ENCODE measurements at regions not wholly inside any gene's neighbourhood (a gene's known extent, or its start where the extent isn't known, plus 50 kb on each side); places are given as distances from the start of the nearest gene placed in this dataset.

DNA sequence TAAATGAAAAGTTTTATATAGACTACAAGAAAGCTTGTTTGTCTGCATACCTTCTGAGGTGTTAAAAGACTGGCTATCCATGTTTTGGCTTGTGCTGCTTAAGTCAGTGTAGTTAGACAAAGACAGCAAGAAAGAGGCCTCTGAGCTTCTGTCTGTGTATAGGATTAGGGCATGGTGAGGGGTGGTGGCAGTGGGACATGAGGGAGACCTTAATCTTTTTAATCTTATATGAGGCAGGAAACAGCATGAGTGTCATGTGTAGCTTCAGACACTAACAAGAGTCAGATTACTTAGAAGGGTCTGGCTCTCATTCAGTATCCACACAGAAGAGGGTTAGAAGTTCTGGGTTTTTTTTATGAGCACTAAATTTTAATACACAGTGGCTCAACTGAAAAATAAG, 213.3 kb downstream of the GABRG1 start:
- H3K9ac ChIP-seq (ENCODE audit: low read depth, low read length), result no peak overlapping the region
- H3K27me3 ChIP-seq (ENCODE audit: control insufficient read depth, insufficient read depth, low read length), result no peaks in the 10 kb centered on the region
- no peaks in the 10 kb centered on the region for H3K9me3 ChIP-seq (ENCODE audit: control insufficient read depth, insufficient read depth, low read length)

DNA sequence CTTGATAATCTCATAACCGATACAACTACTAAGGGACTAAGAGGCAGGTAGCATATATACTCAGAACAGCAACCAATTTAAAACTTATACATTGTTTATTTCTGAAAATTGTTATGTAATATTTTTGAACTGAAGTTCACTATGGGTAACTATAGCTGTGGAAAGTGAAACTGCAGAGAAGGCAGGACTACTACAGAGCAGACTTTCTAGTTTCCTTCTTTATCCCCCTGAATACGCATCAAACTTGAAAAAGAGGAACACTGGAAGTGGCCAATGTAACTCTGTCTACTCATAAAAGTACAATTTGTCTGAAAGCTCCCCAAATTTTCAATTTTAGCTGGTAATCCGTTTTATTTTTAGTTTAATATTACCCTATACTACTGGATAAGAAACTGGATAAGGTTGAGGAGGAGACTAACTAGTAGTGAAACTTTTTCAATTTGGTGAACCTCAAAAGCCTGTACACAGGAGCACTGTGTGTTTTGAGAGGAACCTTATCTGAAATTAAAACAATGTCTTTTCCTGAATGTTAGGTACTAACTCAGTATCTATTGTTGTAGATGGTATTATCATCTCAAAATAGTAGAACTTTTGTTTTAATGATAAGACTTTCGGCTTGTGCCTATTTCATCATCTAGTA, 225.8 kb downstream of the GABRG1 start:
- Histone ChIP-seq H3K27me3 (ENCODE audit: control insufficient read depth, insufficient read depth, low read length) (no peaks in the 10 kb centered on the region), H3K27ac (ENCODE audit: low read depth, low read length) (no peak overlapping the region), H3K9ac (ENCODE audit: low read depth, low read length) (no peak overlapping the region), H3K4me3 (ENCODE audit: low read depth, low read length) (no peak overlapping the region), H3K9me3 (ENCODE audit: control insufficient read depth, insufficient read depth, low read length) (0 out of 2 replicates have a peak, but pooled peaks cover 2% of the 10 kb centered on the region), H3K4me1 (ENCODE audit: control insufficient read depth, insufficient read depth, low read length) (no peaks in the 10 kb centered on the region), H3K36me3 (ENCODE audit: control insufficient read depth, insufficient read depth, low read length) (no peaks in the 10 kb centered on the region)

More for the DNA sequence above, 213.3 kb downstream of the GABRG1 start:
- no peak overlapping the region for H3K4me3 ChIP-seq (ENCODE audit: low read depth, low read length)
- H3K4me1 ChIP-seq (ENCODE audit: control insufficient read depth, insufficient read depth, low read length), result no peaks in the 10 kb centered on the region
- no peak overlapping the region for H3K27ac ChIP-seq (ENCODE audit: low read depth, low read length)
- no peaks in the 10 kb centered on the region for H3K36me3 ChIP-seq (ENCODE audit: control insufficient read depth, insufficient read depth, low read length)

DNA sequence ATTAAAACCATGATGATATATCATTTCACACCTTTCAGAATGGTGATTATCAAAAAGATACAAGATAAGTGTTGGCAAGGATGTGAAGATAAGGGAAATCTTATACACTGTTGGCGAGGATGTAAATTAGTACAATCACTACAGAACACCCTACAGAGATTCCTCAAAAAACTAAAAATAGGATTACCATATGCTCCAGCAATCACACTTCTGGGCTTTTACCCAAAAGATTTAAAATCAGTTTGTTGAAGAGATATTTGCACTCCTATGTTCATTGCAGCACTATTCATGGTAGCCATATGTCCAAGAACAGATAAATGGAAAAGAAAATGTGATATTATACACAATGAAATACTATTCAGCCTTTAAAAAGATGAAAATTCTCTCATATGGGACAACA, 240.4 kb downstream of the GABRG1 start:
- no peak overlapping the region for H3K9ac ChIP-seq (ENCODE audit: low read depth, low read length)
- H3K36me3 ChIP-seq (ENCODE audit: control insufficient read depth, insufficient read depth, low read length), result no peaks in the 10 kb centered on the region
- no peak overlapping the region for H3K4me3 ChIP-seq (ENCODE audit: low read depth, low read length)
- H3K4me1 ChIP-seq (ENCODE audit: control insufficient read depth, insufficient read depth, low read length), result no peaks in the 10 kb centered on the region
- H3K27ac ChIP-seq (ENCODE audit: low read depth, low read length), result no peak overlapping the region
- H3K9me3 ChIP-seq (ENCODE audit: control insufficient read depth, insufficient read depth, low read length), result no peaks in the 10 kb centered on the region
- no peaks in the 10 kb centered on the region for H3K27me3 ChIP-seq (ENCODE audit: control insufficient read depth, insufficient read depth, low read length)

DNA sequence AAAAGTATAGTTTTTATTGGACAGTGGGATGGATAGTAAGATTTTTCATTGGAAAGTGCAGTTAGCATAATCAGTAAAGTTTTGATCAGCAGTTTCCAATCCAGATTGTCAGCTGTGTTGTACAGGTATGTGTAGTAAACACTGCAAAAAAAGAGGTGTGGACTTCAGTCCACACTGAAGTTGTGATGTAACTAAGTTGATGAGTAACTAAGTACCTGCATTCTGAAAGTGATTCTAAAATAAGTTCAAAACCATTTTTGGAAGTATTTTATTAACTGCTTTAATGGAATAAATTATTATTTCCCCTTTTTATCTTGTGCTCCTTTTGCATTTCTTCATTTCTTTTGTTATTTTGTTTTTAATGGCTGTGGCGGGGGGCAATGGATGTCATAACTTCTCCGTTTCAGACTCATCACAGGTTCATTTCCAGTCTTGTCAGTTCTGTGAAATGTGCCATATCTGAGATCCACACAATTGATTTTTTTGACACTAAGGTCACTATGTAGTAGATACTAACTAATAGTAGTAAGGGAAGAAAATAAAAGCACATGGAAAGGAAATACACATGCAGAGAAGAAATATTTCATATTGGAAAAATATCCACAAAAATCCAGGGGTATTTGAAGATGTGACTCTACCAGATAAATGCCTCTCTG, 247.5 kb downstream of the GABRG1 start:
- no peaks in the 10 kb centered on the region for H3K9me3 ChIP-seq (ENCODE audit: control insufficient read depth, insufficient read depth, low read length)
- H3K4me1 ChIP-seq (ENCODE audit: control insufficient read depth, insufficient read depth, low read length), result no peaks in the 10 kb centered on the region
- no peaks in the 10 kb centered on the region for H3K36me3 ChIP-seq (ENCODE audit: control insufficient read depth, insufficient read depth, low read length)
- no peak overlapping the region for H3K9ac ChIP-seq (ENCODE audit: low read depth, low read length)
- no peak overlapping the region for H3K27ac ChIP-seq (ENCODE audit: low read depth, low read length)
- no peaks in the 10 kb centered on the region for H3K27me3 ChIP-seq (ENCODE audit: control insufficient read depth, insufficient read depth, low read length)
- H3K4me3 ChIP-seq (ENCODE audit: low read depth, low read length), result no peak overlapping the region

DNA sequence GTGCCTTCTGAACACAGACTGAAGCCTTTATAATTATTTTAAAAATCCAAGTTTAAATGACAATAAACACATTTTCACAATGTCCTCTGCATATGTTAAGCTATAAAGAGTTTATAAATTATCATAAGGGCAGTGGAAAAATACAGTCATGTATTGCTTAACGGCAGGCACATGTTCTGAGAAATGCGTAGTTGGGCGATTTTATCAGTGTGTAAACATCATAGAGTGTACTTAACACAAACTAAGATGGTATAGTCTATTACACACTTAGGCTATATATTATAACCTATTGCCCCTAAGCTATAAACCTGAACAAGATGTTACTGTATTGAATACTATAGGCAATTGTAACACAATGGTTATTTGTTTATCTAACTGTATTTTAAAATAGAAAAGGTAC, 254.7 kb downstream of the GABRG1 start:
- no peaks in the 10 kb centered on the region for H3K4me1 ChIP-seq (ENCODE audit: control insufficient read depth, insufficient read depth, low read length)
- H3K4me3 ChIP-seq (ENCODE audit: low read depth, low read length), result no peak overlapping the region
- H3K9ac ChIP-seq (ENCODE audit: low read depth, low read length), result no peak overlapping the region
- no peaks in the 10 kb centered on the region for H3K36me3 ChIP-seq (ENCODE audit: control insufficient read depth, insufficient read depth, low read length)
- H3K27me3 ChIP-seq (ENCODE audit: control insufficient read depth, insufficient read depth, low read length), result no peaks in the 10 kb centered on the region
- H3K27ac ChIP-seq (ENCODE audit: low read depth, low read length), result no peak overlapping the region
- H3K9me3 ChIP-seq (ENCODE audit: control insufficient read depth, insufficient read depth, low read length), result no peaks in the 10 kb centered on the region

DNA sequence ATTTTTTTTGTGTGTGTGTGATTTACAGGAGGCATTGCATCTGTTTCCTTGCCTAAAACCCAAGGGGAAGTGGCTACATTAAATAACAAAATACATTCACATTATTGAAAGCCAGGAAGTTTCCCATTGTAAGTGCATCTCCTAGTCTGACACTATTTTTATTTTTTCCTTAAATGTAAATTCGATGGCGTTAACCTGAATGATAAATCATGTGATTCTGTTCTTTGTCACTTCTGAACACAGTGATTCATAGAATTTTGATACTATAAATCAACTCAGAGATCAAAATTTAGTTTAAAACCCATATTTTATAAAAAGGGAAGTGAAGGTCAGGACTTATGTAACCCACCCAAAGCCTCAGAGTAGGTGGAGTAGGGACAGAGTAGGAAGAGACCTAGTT, 258.1 kb downstream of the GABRG1 start:
- Histone ChIP-seq H3K9ac (ENCODE audit: low read depth, low read length) (no peak overlapping the region), H3K9me3 (ENCODE audit: control insufficient read depth, insufficient read depth, low read length) (no peaks in the 10 kb centered on the region), H3K4me3 (ENCODE audit: low read depth, low read length) (no peak overlapping the region), H3K4me1 (ENCODE audit: control insufficient read depth, insufficient read depth, low read length) (no peaks in the 10 kb centered on the region), H3K36me3 (ENCODE audit: control insufficient read depth, insufficient read depth, low read length) (no peaks in the 10 kb centered on the region), H3K27me3 (ENCODE audit: control insufficient read depth, insufficient read depth, low read length) (no peaks in the 10 kb centered on the region), H3K27ac (ENCODE audit: low read depth, low read length) (no peak overlapping the region)

DNA sequence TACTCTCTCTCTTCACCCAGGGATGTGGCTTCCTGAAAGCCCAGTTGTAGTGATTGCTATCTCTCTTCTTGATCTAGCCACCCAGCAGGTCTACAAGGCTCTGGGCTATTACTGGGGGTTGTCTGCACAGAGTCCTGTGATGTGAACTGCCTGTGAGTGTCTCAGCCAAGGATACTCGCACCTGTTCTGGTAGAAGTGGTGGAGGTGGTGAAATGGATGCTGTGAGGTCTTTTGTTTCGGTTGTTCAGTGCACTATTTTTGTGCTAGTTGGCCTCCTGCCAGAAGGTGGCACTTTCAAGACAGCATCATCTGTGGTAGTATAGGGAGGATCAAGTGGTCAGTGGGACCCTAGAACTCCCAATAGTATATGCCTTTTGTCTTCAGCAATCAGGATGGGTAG, 268.0 kb downstream of the GABRG1 start:
- Histone ChIP-seq H3K27me3 (ENCODE audit: control insufficient read depth, insufficient read depth, low read length) (no peaks in the 10 kb centered on the region), H3K9ac (ENCODE audit: low read depth, low read length) (no peak overlapping the region), H3K4me1 (ENCODE audit: control insufficient read depth, insufficient read depth, low read length) (no peaks in the 10 kb centered on the region), H3K36me3 (ENCODE audit: control insufficient read depth, insufficient read depth, low read length) (no peaks in the 10 kb centered on the region), H3K27ac (ENCODE audit: low read depth, low read length) (no peak overlapping the region), H3K9me3 (ENCODE audit: control insufficient read depth, insufficient read depth, low read length) (no peaks in the 10 kb centered on the region), H3K4me3 (ENCODE audit: low read depth, low read length) (no peak overlapping the region)

DNA sequence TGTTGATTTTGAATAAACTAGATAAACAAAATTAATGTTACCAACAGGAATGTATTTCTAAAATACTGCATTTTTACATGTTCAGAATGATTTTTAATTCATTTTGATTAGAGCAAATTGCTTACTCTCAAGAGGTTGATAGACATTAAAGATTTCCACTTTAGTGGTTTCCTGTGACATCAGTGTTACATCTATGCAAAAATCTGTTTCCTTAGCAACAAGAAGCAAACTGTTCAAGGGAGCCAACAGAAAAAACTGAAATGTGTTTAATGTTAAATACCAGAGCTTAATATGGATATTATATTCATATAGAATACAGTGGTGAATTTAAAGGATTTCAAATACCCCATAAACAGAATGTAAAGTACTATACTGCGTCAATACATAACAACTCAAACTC, 277.8 kb downstream of the GABRG1 start:
- Histone ChIP-seq H3K4me3 (ENCODE audit: low read depth, low read length) (no peak overlapping the region), H3K9ac (ENCODE audit: low read depth, low read length) (no peak overlapping the region)

DNA sequence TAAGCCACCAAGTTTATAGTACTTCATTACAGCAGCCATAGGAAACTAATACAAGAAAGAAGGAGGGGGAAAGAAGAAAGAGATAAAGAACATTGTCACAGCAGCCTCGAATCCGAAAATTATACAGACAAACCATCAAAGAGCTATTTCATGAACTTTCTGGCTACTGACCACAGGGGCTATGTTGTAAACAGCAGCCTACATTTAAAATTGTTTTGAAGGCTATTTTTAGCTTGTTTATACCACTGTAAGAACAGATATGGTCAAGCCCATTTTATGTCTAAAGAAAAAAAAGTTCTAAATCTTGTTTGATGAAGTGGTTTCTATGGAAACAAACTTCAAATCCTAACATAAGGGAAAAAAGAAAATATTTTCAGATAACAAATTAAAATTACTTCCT, 282.1 kb downstream of the GABRG1 start:
- no peaks in the 10 kb centered on the region for H3K9me3 ChIP-seq (ENCODE audit: control insufficient read depth, insufficient read depth, low read length)

More for the DNA sequence above, 277.8 kb downstream of the GABRG1 start:
- Histone ChIP-seq H3K27ac (ENCODE audit: low read depth, low read length) (no peak overlapping the region), H3K9me3 (ENCODE audit: control insufficient read depth, insufficient read depth, low read length) (no peaks in the 10 kb centered on the region), H3K27me3 (ENCODE audit: control insufficient read depth, insufficient read depth, low read length) (no peaks in the 10 kb centered on the region), H3K4me1 (ENCODE audit: control insufficient read depth, insufficient read depth, low read length) (no peaks in the 10 kb centered on the region), H3K36me3 (ENCODE audit: control insufficient read depth, insufficient read depth, low read length) (no peaks in the 10 kb centered on the region)

DNA sequence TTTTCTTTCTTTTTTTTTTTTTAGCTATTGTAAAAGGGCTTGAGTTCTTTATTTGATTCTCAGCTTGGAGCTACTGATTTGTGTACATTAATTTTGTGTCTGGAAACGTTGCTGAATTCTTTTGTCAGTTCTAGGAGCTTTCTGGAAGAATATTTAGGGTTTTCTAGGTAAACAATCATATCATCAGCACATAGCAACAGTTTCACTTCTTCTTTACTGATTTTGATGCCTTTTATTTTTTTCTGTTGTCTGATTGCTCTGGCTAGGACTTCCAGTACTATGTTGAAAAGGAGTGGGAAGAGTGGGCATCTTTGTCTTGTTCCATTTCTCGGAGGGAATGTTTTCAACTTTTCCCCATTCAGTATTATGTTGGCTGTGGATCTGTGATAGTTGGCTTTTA, 292.2 kb downstream of the GABRG1 start:
- H3K9ac ChIP-seq (ENCODE audit: low read depth, low read length), result no peak overlapping the region
- no peaks in the 10 kb centered on the region for H3K27me3 ChIP-seq (ENCODE audit: control insufficient read depth, insufficient read depth, low read length)
- H3K9me3 ChIP-seq (ENCODE audit: control insufficient read depth, insufficient read depth, low read length), result no peaks in the 10 kb centered on the region
- H3K36me3 ChIP-seq (ENCODE audit: control insufficient read depth, insufficient read depth, low read length), result no peaks in the 10 kb centered on the region
- H3K4me3 ChIP-seq (ENCODE audit: low read depth, low read length), result no peak overlapping the region
- peaks cover 5% of the 10 kb centered on the region; the same call in 1 of the 2 replicates for H3K4me1 ChIP-seq (ENCODE audit: control insufficient read depth, insufficient read depth, low read length)
- H3K27ac ChIP-seq (ENCODE audit: low read depth, low read length), result no peak overlapping the region

More for the DNA sequence above, 282.1 kb downstream of the GABRG1 start:
- Histone ChIP-seq H3K9ac (ENCODE audit: low read depth, low read length) (no peak overlapping the region), H3K4me3 (ENCODE audit: low read depth, low read length) (no peak overlapping the region), H3K4me1 (ENCODE audit: control insufficient read depth, insufficient read depth, low read length) (no peaks in the 10 kb centered on the region), H3K36me3 (ENCODE audit: control insufficient read depth, insufficient read depth, low read length) (no peaks in the 10 kb centered on the region), H3K27ac (ENCODE audit: low read depth, low read length) (no peak overlapping the region), H3K27me3 (ENCODE audit: control insufficient read depth, insufficient read depth, low read length) (no peaks in the 10 kb centered on the region)

DNA sequence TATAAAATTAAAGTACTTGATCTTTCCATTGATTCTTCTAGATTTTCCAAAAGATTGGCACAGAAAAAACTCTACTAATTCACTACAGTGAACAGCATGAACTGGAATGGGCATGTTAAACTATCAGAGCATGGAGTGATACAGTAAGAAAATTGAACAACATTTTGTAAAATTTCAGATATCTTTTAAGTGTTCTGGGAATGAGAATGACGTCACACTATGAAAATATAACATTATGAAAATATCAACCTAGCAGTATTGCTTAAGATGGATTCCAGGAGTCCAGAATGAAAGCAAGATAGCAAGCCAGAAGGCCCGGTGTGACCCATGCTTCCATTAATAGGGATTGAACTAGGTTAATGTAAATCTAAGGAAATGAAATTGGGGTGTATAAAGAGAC, 319.9 kb downstream of the GABRG1 start:
- H3K27ac ChIP-seq (ENCODE audit: low read depth, low read length), result no peak overlapping the region
- no peak overlapping the region for H3K4me3 ChIP-seq (ENCODE audit: low read depth, low read length)
- H3K27me3 ChIP-seq (ENCODE audit: control insufficient read depth, insufficient read depth, low read length), result no peaks in the 10 kb centered on the region
- H3K36me3 ChIP-seq (ENCODE audit: control insufficient read depth, insufficient read depth, low read length), result no peaks in the 10 kb centered on the region
- H3K9ac ChIP-seq (ENCODE audit: low read depth, low read length), result no peak overlapping the region
- H3K4me1 ChIP-seq (ENCODE audit: control insufficient read depth, insufficient read depth, low read length), result no peaks in the 10 kb centered on the region
- no peaks in the 10 kb centered on the region for H3K9me3 ChIP-seq (ENCODE audit: control insufficient read depth, insufficient read depth, low read length)

Measured in HUES48 (cell line).